Activated CD4-positive, alpha-beta T cell treated with anti-CD3 and anti-CD28 coated beads for 4 hours (primary cell): ENCODE measurements at regions not wholly inside any gene's neighbourhood (a gene's known extent, or its start where the extent isn't known, plus 50 kb on each side); places are given as distances from the start of the nearest gene placed in this dataset.

Source experiments
- DNase-seq, 2 donors: peaks; one replicate each; pipeline ENCODE4 v3.0.0-alpha.2; 2020

- no peak for DNase-seq
Observed at GRCh38 chr15:62553911-62554563, 389.0 kb upstream of the C2CD4B start.

GRCh38 chr15:62558640-62559380 lies 393.7 kb upstream of the C2CD4B start:
- DNase-seq: no peak

- DNase-seq: no peak
Observed at GRCh38 chr15:62559381-62559733, 394.3 kb upstream of the C2CD4B start.

GRCh38 chr15:62561059-62561519 lies 396.0 kb upstream of the C2CD4B start:
- DNase-seq: no peak

GRCh38 chr15:62561571-62561970 lies 396.5 kb upstream of the C2CD4B start:
- DNase-seq: no peak

- DNase-seq: no peak
Observed at GRCh38 chr15:62564886-62565633, 400.0 kb upstream of the C2CD4B start.

GRCh38 chr15:62565634-62566026 lies 400.5 kb upstream of the C2CD4B start:
- no peak for DNase-seq

GRCh38 chr15:62566248-62566647 lies 401.2 kb upstream of the C2CD4B start:
- DNase-seq: no peak

GRCh38 chr15:62567501-62567900 lies 402.4 kb upstream of the C2CD4B start:
- DNase-seq: no peak

- no peak for DNase-seq
Observed at GRCh38 chr15:62568004-62568403, 402.9 kb upstream of the C2CD4B start.

GRCh38 chr15:62568702-62569101 lies 403.6 kb upstream of the C2CD4B start:
- no peak for DNase-seq

GRCh38 chr15:62569460-62570404 lies 404.6 kb upstream of the C2CD4B start:
- DNase-seq: no peak

GRCh38 chr15:62570405-62570783 lies 405.3 kb upstream of the C2CD4B start:
- DNase-seq: no peak

- DNase-seq: no peak
Observed at GRCh38 chr15:62571072-62571471, 406.0 kb upstream of the C2CD4B start.

GRCh38 chr15:62572797-62573196 lies 407.7 kb upstream of the C2CD4B start:
- no peak for DNase-seq

GRCh38 chr15:62573876-62574275 lies 408.8 kb upstream of the C2CD4B start:
- no peak for DNase-seq

- no peak for DNase-seq
Observed at GRCh38 chr15:62578546-62578945, 413.5 kb upstream of the C2CD4B start.

GRCh38 chr15:62578960-62579359 lies 413.9 kb upstream of the C2CD4B start:
- no peak for DNase-seq

- DNase-seq: no peak
Observed at GRCh38 chr15:62579842-62580241, 414.8 kb upstream of the C2CD4B start.

- DNase-seq: no peak
Observed at GRCh38 chr15:62582580-62582979, 417.5 kb upstream of the C2CD4B start.

GRCh38 chr15:62584301-62585235 lies 419.5 kb upstream of the C2CD4B start:
- DNase-seq: no peak
